ENCODE measurements at regions not wholly inside any gene's neighbourhood (a gene's known extent, or its start where the extent isn't known, plus 50 kb on each side); places are given as distances from the start of the nearest gene placed in this dataset.

GRCh38 chr4:158016511-158016910, 156.3 kb downstream of the GASK1B start:
- no peak for TF ChIP-seq CTCF (conservative IDR thresholded peaks at IDR 0.05)
- TF ChIP-seq EZH2 (IDR thresholded peaks at IDR 0.05; ENCODE audit: low read depth) = no peak

Data from PC-9 (cell line).